Body of pancreas (tissue), 4 donors: ENCODE measurements at regions not wholly inside any gene's neighbourhood (a gene's known extent, or its start where the extent isn't known, plus 50 kb on each side); places are given as distances from the start of the nearest gene placed in this dataset.

ENCODE experiments used
- CTCF ChIP-seq, 7 experiments: fragments of 450-650 bp in 4 of 7; fragments of 200-600 bp in 3 of 7; sonication (generic) in 3 of 7; IDR thresholded peaks; one replicate each; pipeline ENCODE4 v1.5.1; 2016 to 2019; ENCODE audit warnings: antibody characterized with exemption in 7 of 7
- POLR2A ChIP-seq, 3 donors: fragments of 450-650 bp; IDR thresholded peaks; one replicate each; pipeline ENCODE4 v1.6.1; 2016; ENCODE audit warnings: antibody characterized with exemption in 3 of 3, mild to moderate bottlenecking in 2 of 3

GRCh38 chr11:95499516-95500135, 268.6 kb upstream of the SESN3 start:
- TF ChIP-seq CTCF (IDR thresholded peaks at IDR 0.05) = no peak
- no peak for TF ChIP-seq POLR2A (IDR thresholded peaks at IDR 0.05)
